ENCODE measurements at regions not wholly inside any gene's neighbourhood (a gene's known extent, or its start where the extent isn't known, plus 50 kb on each side); places are given as distances from the start of the nearest gene placed in this dataset.

GRCh38 chr7:1348096-1348822 lies 111.0 kb downstream of the MICALL2 start:
- DNase-seq (ENCODE audit: extremely low spot score, unreplicated experiment): no peak
- Mint-ChIP-seq H3K4me3 (no peak overlapping the region), H3K27me3 (peaks cover 14% of the 10 kb centered on the region), H3K36me3 (no peaks in the 10 kb centered on the region), H3K9me3 (no peaks in the 10 kb centered on the region), H3K4me1 (ENCODE audit: unreplicated experiment) (peaks cover 4% of the 10 kb centered on the region), H3K27ac (no peak overlapping the region)
- TF ChIP-seq CTCF (conservative IDR thresholded peaks at IDR 0.05): no peak

- H3K36me3 Mint-ChIP-seq: no peaks in the 10 kb centered on the region
- H3K4me1 Mint-ChIP-seq (ENCODE audit: unreplicated experiment): peaks cover 4% of the 10 kb centered on the region
- H3K9me3 Mint-ChIP-seq: no peaks in the 10 kb centered on the region
- H3K27ac Mint-ChIP-seq: no peak overlapping the region
- no peak overlapping the region for H3K4me3 Mint-ChIP-seq
- no peak for DNase-seq (ENCODE audit: extremely low spot score, unreplicated experiment)
- no peak for TF ChIP-seq CTCF (conservative IDR thresholded peaks at IDR 0.05)
- peaks cover 13% of the 10 kb centered on the region for H3K27me3 Mint-ChIP-seq
Observed at GRCh38 chr7:1348823-1349335, 110.4 kb downstream of the MICALL2 start.

- TF ChIP-seq CTCF (conservative IDR thresholded peaks at IDR 0.05): no peak
- Mint-ChIP-seq H3K9me3 (no peaks in the 10 kb centered on the region), H3K4me1 (ENCODE audit: unreplicated experiment) (peaks cover 4% of the 10 kb centered on the region), H3K36me3 (no peaks in the 10 kb centered on the region), H3K4me3 (no peak overlapping the region), H3K27me3 (peaks cover 13% of the 10 kb centered on the region), H3K27ac (no peak overlapping the region)
- DNase-seq (ENCODE audit: extremely low spot score, unreplicated experiment): no peak
Observed at GRCh38 chr7:1349351-1349761, 109.9 kb downstream of the MICALL2 start.

GRCh38 chr7:1351881-1352625 lies 107.2 kb downstream of the MICALL2 start:
- Mint-ChIP-seq H3K27me3 (peaks cover 19% of the 10 kb centered on the region), H3K9me3 (no peaks in the 10 kb centered on the region), H3K4me3 (no peak overlapping the region), H3K27ac (no peak overlapping the region), H3K36me3 (no peaks in the 10 kb centered on the region), H3K4me1 (ENCODE audit: unreplicated experiment) (peaks cover 8% of the 10 kb centered on the region)
- no peak for DNase-seq (ENCODE audit: extremely low spot score, unreplicated experiment)
- TF ChIP-seq CTCF (conservative IDR thresholded peaks at IDR 0.05): no peak

GRCh38 chr7:1352656-1353271 lies 106.5 kb downstream of the MICALL2 start:
- H3K4me3 Mint-ChIP-seq: no peak overlapping the region
- H3K4me1 Mint-ChIP-seq (ENCODE audit: unreplicated experiment): peaks cover 8% of the 10 kb centered on the region
- peaks cover 19% of the 10 kb centered on the region for H3K27me3 Mint-ChIP-seq
- no peak for DNase-seq (ENCODE audit: extremely low spot score, unreplicated experiment)
- TF ChIP-seq CTCF (conservative IDR thresholded peaks at IDR 0.05): no peak
- no peaks in the 10 kb centered on the region for H3K36me3 Mint-ChIP-seq
- H3K9me3 Mint-ChIP-seq: no peaks in the 10 kb centered on the region
- no peak overlapping the region for H3K27ac Mint-ChIP-seq

Data from type B pancreatic cell (in vitro differentiated cells).